HG03280 (cell line): ENCODE measurements at regions not wholly inside any gene's neighbourhood (a gene's known extent, or its start where the extent isn't known, plus 50 kb on each side); places are given as distances from the start of the nearest gene placed in this dataset.

ENCODE experiments used
- ATAC-seq: cut with Tn5 transposase; IDR thresholded peaks from one replicate; pipeline ENCODE4 v1.9.1; 2021; ENCODE audit warnings: mild to moderate bottlenecking, moderate library complexity; ENCODE audit not compliant: unreplicated experiment

- ATAC-seq: no peak
Observed at GRCh38 chr5:173796721-173797495, 91.2 kb upstream of the CPEB4 start.

- ATAC-seq: no peak
Observed at GRCh38 chr5:173798127-173798810, 89.9 kb upstream of the CPEB4 start.

- ATAC-seq: no peak
Observed at GRCh38 chr5:173800340-173800739, 87.8 kb upstream of the CPEB4 start.

GRCh38 chr5:173801006-173801405 is 87.1 kb upstream of the CPEB4 start:
- no peak for ATAC-seq

GRCh38 chr5:173802670-173803165 is 85.4 kb upstream of the CPEB4 start:
- no peak for ATAC-seq

- ATAC-seq: no peak
Observed at GRCh38 chr5:173804579-173804978, 83.6 kb upstream of the CPEB4 start.

GRCh38 chr5:173806270-173807035 is 81.7 kb upstream of the CPEB4 start:
- ATAC-seq: no peak

GRCh38 chr5:173807181-173807655 is 80.9 kb upstream of the CPEB4 start:
- no peak for ATAC-seq

- no peak for ATAC-seq
Observed at GRCh38 chr5:173808079-173808808, 79.9 kb upstream of the CPEB4 start.

GRCh38 chr5:173809014-173809413 is 79.1 kb upstream of the CPEB4 start:
- ATAC-seq: no peak

GRCh38 chr5:173812811-173813550 is 75.2 kb upstream of the CPEB4 start:
- ATAC-seq: no peak

- no peak for ATAC-seq
Observed at GRCh38 chr5:173814053-173814452, 74.1 kb upstream of the CPEB4 start.

GRCh38 chr5:173815571-173815970 is 72.6 kb upstream of the CPEB4 start:
- no peak for ATAC-seq

GRCh38 chr5:173816728-173817127 is 71.4 kb upstream of the CPEB4 start:
- no peak for ATAC-seq

GRCh38 chr5:173817561-173817960 is 70.6 kb upstream of the CPEB4 start:
- no peak for ATAC-seq

GRCh38 chr5:173819521-173819920 is 68.6 kb upstream of the CPEB4 start:
- ATAC-seq: no peak

- no peak for ATAC-seq
Observed at GRCh38 chr5:173823274-173823644, 64.9 kb upstream of the CPEB4 start.

GRCh38 chr5:173823721-173824567 is 64.2 kb upstream of the CPEB4 start:
- no peak for ATAC-seq

GRCh38 chr5:173825215-173825865 is 62.8 kb upstream of the CPEB4 start:
- ATAC-seq: no peak
